MM.1S (cell line): ENCODE measurements at regions not wholly inside any gene's neighbourhood (a gene's known extent, or its start where the extent isn't known, plus 50 kb on each side); places are given as distances from the start of the nearest gene placed in this dataset.
A peak's percentile ranks its signal among the peaks of the same experiment; 100 is the strongest.

ENCODE experiments used
- DNase-seq: peaks from one replicate; pipeline ENCODE4 v3.0.0-alpha.2; 2015
- H2AFZ ChIP-seq: fragments of 300-600 bp; sonication (generic); 2 replicates; pipeline ENCODE4 v1.6.0; 2016; ENCODE audit warnings: antibody characterized with exemption, low read length
- H3F3A ChIP-seq: fragments of 300-600 bp; sonication (generic); 2 replicates; pipeline ENCODE4 v1.6.1; 2016; ENCODE audit warnings: mild to moderate bottlenecking, antibody characterized with exemption, low read length, moderate library complexity, mixed read lengths; ENCODE audit not compliant: insufficient read depth
- H3K27ac ChIP-seq: fragments of 300-600 bp; sonication (generic); 2 replicates; pipeline ENCODE4 v1.5.1; 2016; ENCODE audit warnings: mild to moderate bottlenecking, low read length
- H3K27me3 ChIP-seq: fragments of 300-600 bp; sonication (generic); replicated peaks from 2 replicates; pipeline ENCODE4 v1.6.0; 2016; ENCODE audit warnings: low read length; ENCODE audit not compliant: insufficient read depth
- H3K36me3 ChIP-seq: fragments of 300-600 bp; sonication (generic); replicated peaks from 2 replicates; pipeline ENCODE4 v1.6.1; 2016; ENCODE audit warnings: mild to moderate bottlenecking, low read length, mixed read lengths; ENCODE audit not compliant: insufficient read depth
- H3K4me1 ChIP-seq: fragments of 300-600 bp; sonication (generic); 2 replicates; pipeline ENCODE4 v1.6.1; 2016; ENCODE audit warnings: low read length, mixed read lengths
- H3K4me2 ChIP-seq: fragments of 300-600 bp; sonication (generic); 2 replicates; pipeline ENCODE4 v1.6.0; 2016; ENCODE audit warnings: low read depth, low read length
- H3K4me3 ChIP-seq: fragments of 300-600 bp; sonication (generic); 2 replicates; pipeline ENCODE4 v1.5.1; 2016; ENCODE audit warnings: low read length, mixed read lengths
- H3K79me2 ChIP-seq: fragments of 300-600 bp; sonication (generic); 2 replicates; pipeline ENCODE4 v1.6.1; 2016; ENCODE audit warnings: mixed run types, low read length, mixed read lengths
- H3K9ac ChIP-seq: fragments of 300-600 bp; sonication (generic); 2 replicates; pipeline ENCODE4 v1.6.1; 2016; ENCODE audit warnings: low read length, mixed read lengths
- H3K9me2 ChIP-seq: fragments of 300-600 bp; sonication (generic); replicated peaks from 2 replicates; pipeline ENCODE4 v1.6.1; 2016; ENCODE audit warnings: mild to moderate bottlenecking, low read length, mixed read lengths; ENCODE audit not compliant: insufficient read depth
- H3K9me3 ChIP-seq: fragments of 300-600 bp; sonication (generic); replicated peaks from 2 replicates; pipeline ENCODE4 v1.6.1; 2016; ENCODE audit warnings: mild to moderate bottlenecking, low read length, mixed read lengths; ENCODE audit not compliant: insufficient read depth
- H4K20me1 ChIP-seq: fragments of 300-600 bp; sonication (generic); 2 replicates; pipeline ENCODE4 v1.6.1; 2016; ENCODE audit warnings: mild to moderate bottlenecking, low read length, moderate library complexity, mixed read lengths; ENCODE audit not compliant: insufficient read depth
- EZH2 ChIP-seq: fragments of 300-600 bp; sonication (generic); optimal IDR thresholded peaks from 2 replicates; pipeline ENCODE3; 2017; ENCODE audit warnings: low read depth, mild to moderate bottlenecking, antibody characterized with exemption, low read length, mixed read lengths
- EZH2phosphoT487 ChIP-seq: fragments of 300-600 bp; sonication (generic); IDR thresholded peaks from 2 replicates; pipeline ENCODE4 v1.6.1; 2018; ENCODE audit warnings: antibody characterized with exemption, low read length
- TF ChIP-seq, protein P1 (sequence below): fragments of 300-600 bp; sonication (generic); IDR thresholded peaks from 2 replicates; pipeline ENCODE4 v1.5.1; 2016; ENCODE audit warnings: antibody characterized with exemption, low read length, mixed read lengths

DNA sequence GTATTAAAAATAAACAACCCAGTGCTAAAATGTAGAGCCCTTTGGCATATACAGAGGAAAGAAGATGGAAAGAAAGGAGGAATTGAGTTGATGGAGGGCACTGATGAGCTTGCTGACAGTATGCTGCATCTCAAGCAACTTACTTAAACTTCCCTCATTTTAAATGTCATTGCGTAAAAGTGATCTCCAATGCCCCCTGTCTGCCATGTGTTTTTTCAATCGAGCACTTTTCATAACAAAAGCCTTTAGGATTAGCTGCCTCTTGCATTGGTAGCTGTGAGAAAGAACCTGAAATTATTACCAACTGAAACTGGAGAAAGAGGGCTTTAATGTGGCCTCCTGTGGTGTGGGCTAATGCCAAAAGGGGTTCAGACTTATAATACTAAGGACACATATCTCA is 541.6 kb downstream of the SUCLA2 start:
- no peak for DNase-seq
- H2AFZ ChIP-seq, result no peak overlapping the region

DNA sequence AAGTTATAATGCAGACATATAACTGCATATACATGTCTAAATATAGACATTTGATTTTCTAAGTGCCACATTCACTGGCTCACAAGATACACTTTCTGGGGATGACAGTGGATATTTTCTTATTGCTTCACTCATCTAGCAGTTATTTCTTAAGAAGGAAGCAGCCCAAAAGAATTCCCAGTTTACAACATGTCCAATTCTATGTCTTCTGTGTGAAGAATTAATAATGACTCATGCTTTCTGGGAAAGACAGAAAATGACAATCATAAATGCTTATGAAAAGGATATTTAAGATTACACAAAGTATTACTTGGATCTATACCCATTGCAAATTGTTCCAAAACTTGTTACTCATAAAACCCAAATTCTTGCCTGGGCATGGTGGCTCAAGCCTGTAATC is 543.4 kb downstream of the SUCLA2 start:
- H3K36me3 ChIP-seq, result no peaks in the 10 kb centered on the region

More for the DNA sequence above, 541.6 kb downstream of the SUCLA2 start:
- no peaks in the 10 kb centered on the region for H3K9me2 ChIP-seq
- TF ChIP-seq EZH2phosphoT487 (no peak), EZH2 (no peak)
- TF ChIP-seq, protein P1, sequence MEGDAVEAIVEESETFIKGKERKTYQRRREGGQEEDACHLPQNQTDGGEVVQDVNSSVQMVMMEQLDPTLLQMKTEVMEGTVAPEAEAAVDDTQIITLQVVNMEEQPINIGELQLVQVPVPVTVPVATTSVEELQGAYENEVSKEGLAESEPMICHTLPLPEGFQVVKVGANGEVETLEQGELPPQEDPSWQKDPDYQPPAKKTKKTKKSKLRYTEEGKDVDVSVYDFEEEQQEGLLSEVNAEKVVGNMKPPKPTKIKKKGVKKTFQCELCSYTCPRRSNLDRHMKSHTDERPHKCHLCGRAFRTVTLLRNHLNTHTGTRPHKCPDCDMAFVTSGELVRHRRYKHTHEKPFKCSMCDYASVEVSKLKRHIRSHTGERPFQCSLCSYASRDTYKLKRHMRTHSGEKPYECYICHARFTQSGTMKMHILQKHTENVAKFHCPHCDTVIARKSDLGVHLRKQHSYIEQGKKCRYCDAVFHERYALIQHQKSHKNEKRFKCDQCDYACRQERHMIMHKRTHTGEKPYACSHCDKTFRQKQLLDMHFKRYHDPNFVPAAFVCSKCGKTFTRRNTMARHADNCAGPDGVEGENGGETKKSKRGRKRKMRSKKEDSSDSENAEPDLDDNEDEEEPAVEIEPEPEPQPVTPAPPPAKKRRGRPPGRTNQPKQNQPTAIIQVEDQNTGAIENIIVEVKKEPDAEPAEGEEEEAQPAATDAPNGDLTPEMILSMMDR, result 0 out of 2 replicates have a peak, but pooled peaks have one; percentile 12
- H3K79me2 ChIP-seq, result no peaks in the 10 kb centered on the region
- no peak overlapping the region for H3K9ac ChIP-seq
- H3K9me3 ChIP-seq, result no peaks in the 10 kb centered on the region
- no peak overlapping the region for H3K27ac ChIP-seq
- no peak overlapping the region for H3K4me3 ChIP-seq
- H3K4me1 ChIP-seq, result no peaks in the 10 kb centered on the region
- H3K4me2 ChIP-seq, result no peak overlapping the region
- H3K36me3 ChIP-seq, result no peaks in the 10 kb centered on the region
- H3K27me3 ChIP-seq, result no peaks in the 10 kb centered on the region
- no peaks in the 10 kb centered on the region for H4K20me1 ChIP-seq
- H3F3A ChIP-seq, result no peaks in the 10 kb centered on the region

DNA sequence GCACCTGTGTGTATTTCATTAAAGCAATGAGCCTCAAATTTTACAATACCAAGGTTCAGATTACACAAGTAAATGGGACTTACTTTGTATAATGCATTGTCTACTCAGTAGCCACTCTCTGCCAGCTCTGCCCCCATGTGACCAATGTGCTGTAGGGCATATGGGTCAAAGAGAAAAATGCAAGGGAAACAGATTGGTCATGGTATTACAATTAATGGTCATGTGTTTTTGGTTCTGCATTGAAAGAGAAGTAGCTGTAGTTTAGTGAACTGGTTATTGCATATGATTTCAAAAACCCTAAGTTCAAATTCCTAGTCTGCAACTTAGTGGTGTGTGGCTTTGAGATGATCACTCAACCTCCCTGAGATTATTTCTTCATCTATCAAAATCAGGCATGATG is 545.4 kb downstream of the SUCLA2 start:
- H2AFZ ChIP-seq, result no peak overlapping the region
- DNase-seq, result no peak

More for the DNA sequence above, 543.4 kb downstream of the SUCLA2 start:
- H3K4me3 ChIP-seq, result no peak overlapping the region
- H3K27ac ChIP-seq, result no peak overlapping the region
- H3K4me2 ChIP-seq, result no peak overlapping the region
- no peak for TF ChIP-seq EZH2
- TF ChIP-seq EZH2phosphoT487, result no peak
- TF ChIP-seq, protein P1, result no peak
- no peak overlapping the region for H3K9ac ChIP-seq
- no peaks in the 10 kb centered on the region for H3K9me2 ChIP-seq
- no peaks in the 10 kb centered on the region for H4K20me1 ChIP-seq
- H2AFZ ChIP-seq, result no peak overlapping the region
- no peaks in the 10 kb centered on the region for H3K27me3 ChIP-seq
- DNase-seq, result no peak
- no peaks in the 10 kb centered on the region for H3F3A ChIP-seq
- no peaks in the 10 kb centered on the region for H3K79me2 ChIP-seq
- H3K4me1 ChIP-seq, result no peaks in the 10 kb centered on the region
- no peaks in the 10 kb centered on the region for H3K9me3 ChIP-seq

More for the DNA sequence above, 545.4 kb downstream of the SUCLA2 start:
- TF ChIP-seq, protein P1, result peak; percentile 12; the same call in 1 of the 2 replicates
- TF ChIP-seq EZH2phosphoT487, result no peak
- Histone ChIP-seq H3K9ac (no peak overlapping the region), H3K9me2 (no peaks in the 10 kb centered on the region), H3K4me1 (no peaks in the 10 kb centered on the region), H3F3A (no peaks in the 10 kb centered on the region), H4K20me1 (no peaks in the 10 kb centered on the region), H3K4me2 (no peak overlapping the region), H3K27me3 (no peaks in the 10 kb centered on the region), H3K4me3 (no peak overlapping the region), H3K9me3 (no peaks in the 10 kb centered on the region), H3K27ac (no peak overlapping the region), H3K36me3 (no peaks in the 10 kb centered on the region), H3K79me2 (no peaks in the 10 kb centered on the region)
